ENCODE measurements at regions not wholly inside any gene's neighbourhood (a gene's known extent, or its start where the extent isn't known, plus 50 kb on each side); places are given as distances from the start of the nearest gene placed in this dataset.

DNA sequence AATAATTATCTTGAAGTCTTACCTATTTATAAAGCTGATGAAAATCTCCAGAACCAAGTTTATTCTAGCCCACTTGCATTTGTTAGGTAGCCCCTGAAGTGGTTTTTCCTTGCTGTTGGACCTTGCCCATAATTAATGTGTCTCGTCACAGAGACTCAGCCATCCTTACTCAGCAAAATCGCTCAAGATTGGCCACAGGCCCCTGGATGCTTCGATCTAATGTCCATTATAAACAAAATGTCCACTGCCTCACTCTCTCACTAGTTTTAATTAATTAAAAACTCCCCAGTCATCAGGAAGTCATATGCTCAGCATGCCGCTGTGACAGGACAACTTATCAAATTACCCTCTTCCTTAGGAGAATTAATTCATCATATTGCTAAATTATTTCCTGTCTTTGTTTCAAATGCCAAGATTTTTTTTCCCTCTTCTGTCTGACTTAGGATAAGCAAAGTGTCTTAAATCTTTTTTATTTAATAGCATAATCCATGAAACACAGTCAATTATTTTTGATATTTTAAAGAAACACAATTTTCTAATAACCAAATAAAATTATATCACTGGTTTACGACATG, 126.8 kb upstream of the PCLO start:
- Histone ChIP-seq H2BK12ac (ENCODE audit: insufficient read length, low read depth, low read length) (no peak overlapping the region), H3K9me3 (ENCODE audit: control insufficient read depth, low read depth, low read length) (no peaks in the 10 kb centered on the region), H3K4me2 (ENCODE audit: insufficient read depth, insufficient read length, low read length) (no peak overlapping the region), H4K8ac (replicated peaks; ENCODE audit: insufficient read length, low read depth, low read length) (no peak overlapping the region), H2BK20ac (ENCODE audit: low read depth, low read length, poor library complexity, severe bottlenecking) (no peak overlapping the region), H2BK15ac (ENCODE audit: low read depth, low read length) (no peak overlapping the region), H2BK5ac (ENCODE audit: insufficient read length, low read length) (no peak overlapping the region), H3K9ac (ENCODE audit: extremely low read depth, insufficient read length, low read length) (no peak overlapping the region), H3K79me2 (ENCODE audit: insufficient read depth, low read length) (no peaks in the 10 kb centered on the region), H3K56ac (ENCODE audit: insufficient read length, low read depth, low read length) (no peak overlapping the region), H4K5ac (ENCODE audit: insufficient read length, low read depth, low read length) (no peak overlapping the region), H3T11ph (ENCODE audit: low read length) (no peak overlapping the region), H3K27ac (ENCODE audit: insufficient read length, low read depth, low read length) (no peak overlapping the region), H3K4ac (ENCODE audit: low read depth, low read length) (no peak overlapping the region), H3K27me3 (ENCODE audit: insufficient read depth, low read length) (no peaks in the 10 kb centered on the region), H3K14ac (ENCODE audit: insufficient read depth, low read length) (no peak overlapping the region), H2BK120ac (ENCODE audit: low read depth, low read length, poor library complexity, severe bottlenecking) (no peak overlapping the region), H4K20me1 (ENCODE audit: control insufficient read depth, insufficient read depth, insufficient read length) (no peaks in the 10 kb centered on the region), H3K79me1 (ENCODE audit: insufficient read depth, low read depth, low read length, poor library complexity, severe bottlenecking) (no peaks in the 10 kb centered on the region), H3K23ac (ENCODE audit: insufficient read length, low read depth, low read length) (no peak overlapping the region), H3K23me2 (ENCODE audit: insufficient read length, low read depth, low read length, poor library complexity, severe bottlenecking) (no peaks in the 10 kb centered on the region), H2AK5ac (ENCODE audit: insufficient read length, low read length) (no peak overlapping the region), H2AFZ (ENCODE audit: low read length) (no peak overlapping the region), H3K18ac (ENCODE audit: insufficient read length, low read depth, low read length) (no peak overlapping the region), H4K91ac (ENCODE audit: insufficient read length, low read depth, low read length) (no peak overlapping the region), H3K4me1 (ENCODE audit: insufficient read depth, low read length) (no peaks in the 10 kb centered on the region)
- no peak overlapping the region for H3K27ac Mint-ChIP-seq
- no peaks in the 10 kb centered on the region for H3K9me3 Mint-ChIP-seq
- TF ChIP-seq, protein P1, sequence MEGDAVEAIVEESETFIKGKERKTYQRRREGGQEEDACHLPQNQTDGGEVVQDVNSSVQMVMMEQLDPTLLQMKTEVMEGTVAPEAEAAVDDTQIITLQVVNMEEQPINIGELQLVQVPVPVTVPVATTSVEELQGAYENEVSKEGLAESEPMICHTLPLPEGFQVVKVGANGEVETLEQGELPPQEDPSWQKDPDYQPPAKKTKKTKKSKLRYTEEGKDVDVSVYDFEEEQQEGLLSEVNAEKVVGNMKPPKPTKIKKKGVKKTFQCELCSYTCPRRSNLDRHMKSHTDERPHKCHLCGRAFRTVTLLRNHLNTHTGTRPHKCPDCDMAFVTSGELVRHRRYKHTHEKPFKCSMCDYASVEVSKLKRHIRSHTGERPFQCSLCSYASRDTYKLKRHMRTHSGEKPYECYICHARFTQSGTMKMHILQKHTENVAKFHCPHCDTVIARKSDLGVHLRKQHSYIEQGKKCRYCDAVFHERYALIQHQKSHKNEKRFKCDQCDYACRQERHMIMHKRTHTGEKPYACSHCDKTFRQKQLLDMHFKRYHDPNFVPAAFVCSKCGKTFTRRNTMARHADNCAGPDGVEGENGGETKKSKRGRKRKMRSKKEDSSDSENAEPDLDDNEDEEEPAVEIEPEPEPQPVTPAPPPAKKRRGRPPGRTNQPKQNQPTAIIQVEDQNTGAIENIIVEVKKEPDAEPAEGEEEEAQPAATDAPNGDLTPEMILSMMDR (conservative IDR thresholded peaks at IDR 0.05): no peak
- no CpG with 5 or more reads among the region's 5 CpGs for WGBS (ENCODE audit: extremely low coverage, insufficient read length, low lambda C conversion rate)
- H3K27me3 Mint-ChIP-seq (ENCODE audit: low read depth): no peaks in the 10 kb centered on the region
- H3K4me3 Mint-ChIP-seq: no peak overlapping the region
- DNase-seq: no peak
- no peaks in the 10 kb centered on the region for H3K4me1 Mint-ChIP-seq
- no peaks in the 10 kb centered on the region for H3K36me3 Mint-ChIP-seq (ENCODE audit: insufficient read depth in 1 of 3, low read depth in 3 of 3)

Data from H9 (cell line).